Activated CD8-positive, alpha-beta T cell treated with anti-CD3 and anti-CD28 coated beads for 36 hours (primary cell): ENCODE measurements at regions not wholly inside any gene's neighbourhood (a gene's known extent, or its start where the extent isn't known, plus 50 kb on each side); places are given as distances from the start of the nearest gene placed in this dataset.

ENCODE experiments used
- ATAC-seq: fragments of 200-7000 bp; cut with Tn5 transposase; one replicate; pipeline ENCODE4 v1.10.0; 2021; ENCODE audit warnings: mild to moderate bottlenecking, moderate library complexity
- CTCF ChIA-PET: fragments of 350-600 bp; sonication (Branson Sonifier 250); formaldehyde crosslinking; loops from one replicate; lab custom pipeline; 2021; ENCODE audit warnings: antibody characterized with exemption; lab: Charles Lee
- POLR2A ChIA-PET: fragments of 350-600 bp; sonication (Branson Sonifier 250); formaldehyde crosslinking; loops from one replicate; lab custom pipeline; 2021; ENCODE audit warnings: antibody characterized with exemption; lab: Charles Lee
- DNase-seq: peaks from one replicate; pipeline ENCODE4 v3.0.0-alpha.2; 2020
- H3K27ac Mint-ChIP-seq: one replicate; pipeline ENCODE4 v1.8.0; 2021; ENCODE audit warnings: mild to moderate bottlenecking, mixed read lengths
- H3K27me3 Mint-ChIP-seq: one replicate; pipeline ENCODE4 v1.8.0; 2021; ENCODE audit warnings: mixed read lengths
- H3K36me3 Mint-ChIP-seq: one replicate; pipeline ENCODE4 v1.8.0; 2021; ENCODE audit warnings: low read depth, mixed read lengths
- H3K4me1 Mint-ChIP-seq: one replicate; pipeline ENCODE4 v1.8.0; 2021; ENCODE audit warnings: low read depth, mixed read lengths
- H3K4me3 Mint-ChIP-seq: one replicate; pipeline ENCODE4 v1.8.0; 2021; ENCODE audit warnings: mild to moderate bottlenecking, moderate library complexity, mixed read lengths
- H3K9me3 Mint-ChIP-seq: one replicate; pipeline ENCODE4 v1.8.0; 2021; ENCODE audit warnings: mixed read lengths
- intact Hi-C: fragments of 100-400 bp; cut with micrococcal nuclease; formaldehyde crosslinking; loops from one replicate; pipeline ENCODE4 v1.10.0; 2022
- TF ChIP-seq, protein P1 (sequence below): fragments of 200-600 bp; IDR thresholded peaks from one replicate; pipeline ENCODE4 v1.8.0; 2022; ENCODE audit warnings: antibody characterized with exemption, mild to moderate bottlenecking

DNA sequence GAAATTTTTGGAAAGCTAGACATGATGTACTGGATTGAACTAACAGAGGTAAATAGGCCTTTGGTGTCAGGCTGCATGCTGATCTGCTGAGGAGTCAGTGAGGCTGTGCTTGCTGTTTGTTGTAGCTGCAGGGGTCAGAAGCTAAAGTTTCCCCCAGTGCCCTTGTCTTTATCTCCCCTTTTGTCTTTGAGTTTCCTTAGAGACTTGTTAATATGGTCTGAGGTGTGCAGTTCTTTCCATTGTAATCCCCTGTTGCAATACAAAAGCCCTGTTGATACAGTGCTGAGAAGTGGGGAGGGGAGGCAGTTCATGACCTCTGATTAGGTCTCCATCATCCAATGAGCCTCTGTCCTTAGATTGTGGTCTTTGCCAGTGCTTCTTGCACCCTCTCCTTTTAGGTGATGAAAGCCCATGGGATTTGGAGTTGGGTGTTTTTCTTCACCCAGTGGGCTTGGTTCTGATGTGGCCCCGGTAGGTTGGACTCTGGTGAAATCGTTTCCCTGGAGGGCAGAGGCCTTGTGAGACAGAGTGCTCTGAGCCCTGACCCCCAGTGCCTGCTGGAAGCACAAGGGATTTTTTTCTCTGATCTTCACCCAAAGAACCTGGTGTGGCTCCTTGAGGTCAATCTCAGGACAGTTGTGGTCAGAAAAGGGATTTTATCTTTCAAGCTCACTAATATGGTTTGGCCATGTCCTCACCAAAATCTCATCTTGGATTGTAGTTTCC, 163.1 kb downstream of the TMEM18 start:
- ChIA-PET CTCF (no interaction called here), POLR2A (interaction anchor here (0.7 kb wide), 1 partner anchor 29 kb away, joined by 3 read pairs; no protein-coding TSS in a partner anchor)
- H3K27me3 Mint-ChIP-seq = peaks cover 1% of the 10 kb centered on the region
- H3K27ac Mint-ChIP-seq = no peak overlapping the region
- H3K4me3 Mint-ChIP-seq = no peak overlapping the region
- no peaks in the 10 kb centered on the region for H3K9me3 Mint-ChIP-seq
- DNase-seq (no peak), ATAC-seq (no peak)
- no peaks in the 10 kb centered on the region for H3K4me1 Mint-ChIP-seq
- intact Hi-C loops = no loop called here
- no peaks in the 10 kb centered on the region for H3K36me3 Mint-ChIP-seq
- TF ChIP-seq, protein P1, sequence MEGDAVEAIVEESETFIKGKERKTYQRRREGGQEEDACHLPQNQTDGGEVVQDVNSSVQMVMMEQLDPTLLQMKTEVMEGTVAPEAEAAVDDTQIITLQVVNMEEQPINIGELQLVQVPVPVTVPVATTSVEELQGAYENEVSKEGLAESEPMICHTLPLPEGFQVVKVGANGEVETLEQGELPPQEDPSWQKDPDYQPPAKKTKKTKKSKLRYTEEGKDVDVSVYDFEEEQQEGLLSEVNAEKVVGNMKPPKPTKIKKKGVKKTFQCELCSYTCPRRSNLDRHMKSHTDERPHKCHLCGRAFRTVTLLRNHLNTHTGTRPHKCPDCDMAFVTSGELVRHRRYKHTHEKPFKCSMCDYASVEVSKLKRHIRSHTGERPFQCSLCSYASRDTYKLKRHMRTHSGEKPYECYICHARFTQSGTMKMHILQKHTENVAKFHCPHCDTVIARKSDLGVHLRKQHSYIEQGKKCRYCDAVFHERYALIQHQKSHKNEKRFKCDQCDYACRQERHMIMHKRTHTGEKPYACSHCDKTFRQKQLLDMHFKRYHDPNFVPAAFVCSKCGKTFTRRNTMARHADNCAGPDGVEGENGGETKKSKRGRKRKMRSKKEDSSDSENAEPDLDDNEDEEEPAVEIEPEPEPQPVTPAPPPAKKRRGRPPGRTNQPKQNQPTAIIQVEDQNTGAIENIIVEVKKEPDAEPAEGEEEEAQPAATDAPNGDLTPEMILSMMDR = no peak

DNA sequence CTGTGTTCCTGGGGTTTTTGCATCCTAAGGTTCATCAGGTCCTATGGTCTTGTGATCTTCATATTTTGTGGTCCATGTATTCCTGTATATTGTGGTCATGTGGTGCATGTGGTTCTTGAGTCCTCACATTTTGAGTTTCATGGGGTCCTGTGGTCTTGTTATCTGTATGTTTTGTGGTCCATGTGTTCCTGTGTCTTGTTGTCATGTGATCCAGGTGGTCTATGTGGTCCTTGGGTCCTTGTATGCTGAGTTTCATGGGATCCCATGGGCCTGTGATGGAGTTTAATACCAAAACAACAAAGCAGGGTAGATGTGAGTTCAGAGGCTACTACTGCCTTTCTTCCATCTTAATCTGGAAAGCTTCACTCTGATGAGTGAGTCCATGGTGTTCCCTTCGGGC, 166.4 kb downstream of the TMEM18 start:
- Mint-ChIP-seq H3K9me3 (no peaks in the 10 kb centered on the region), H3K4me3 (no peak overlapping the region), H3K4me1 (no peaks in the 10 kb centered on the region), H3K27me3 (peaks cover 1% of the 10 kb centered on the region), H3K27ac (no peak overlapping the region), H3K36me3 (no peaks in the 10 kb centered on the region)
- intact Hi-C loops = no loop called here
- ATAC-seq (no peak), DNase-seq (no peak)
- TF ChIP-seq, protein P1 = no peak
- ChIA-PET POLR2A (no interaction called here), CTCF (no interaction called here)

DNA sequence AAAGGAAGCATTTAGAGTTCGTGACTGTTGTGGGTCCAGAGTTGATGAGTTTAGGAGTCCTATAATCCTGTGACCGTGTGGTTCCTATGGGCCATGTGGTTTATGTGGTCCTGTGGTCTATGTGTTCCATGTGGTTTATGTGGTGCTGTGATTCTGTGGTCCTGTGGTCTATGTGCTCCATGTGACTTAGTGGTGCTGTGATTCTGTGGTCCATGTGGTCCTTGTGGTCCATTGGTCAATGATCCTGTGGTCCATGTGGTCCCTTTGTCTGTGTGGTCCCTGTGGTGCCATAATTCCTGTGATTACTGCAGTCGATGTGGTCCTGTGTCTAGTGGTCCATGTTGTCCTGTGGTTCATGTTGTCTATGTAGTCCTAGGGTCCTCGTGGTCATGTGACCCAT, 167.3 kb downstream of the TMEM18 start:
- intact Hi-C loops = no loop called here
- Mint-ChIP-seq H3K27ac (no peak overlapping the region), H3K4me1 (no peaks in the 10 kb centered on the region), H3K9me3 (no peaks in the 10 kb centered on the region), H3K4me3 (no peak overlapping the region), H3K36me3 (no peaks in the 10 kb centered on the region), H3K27me3 (peaks cover 1% of the 10 kb centered on the region)
- ChIA-PET CTCF (no interaction called here), POLR2A (no interaction called here)
- TF ChIP-seq, protein P1 = no peak
- DNase-seq = no peak
- no peak for ATAC-seq

DNA sequence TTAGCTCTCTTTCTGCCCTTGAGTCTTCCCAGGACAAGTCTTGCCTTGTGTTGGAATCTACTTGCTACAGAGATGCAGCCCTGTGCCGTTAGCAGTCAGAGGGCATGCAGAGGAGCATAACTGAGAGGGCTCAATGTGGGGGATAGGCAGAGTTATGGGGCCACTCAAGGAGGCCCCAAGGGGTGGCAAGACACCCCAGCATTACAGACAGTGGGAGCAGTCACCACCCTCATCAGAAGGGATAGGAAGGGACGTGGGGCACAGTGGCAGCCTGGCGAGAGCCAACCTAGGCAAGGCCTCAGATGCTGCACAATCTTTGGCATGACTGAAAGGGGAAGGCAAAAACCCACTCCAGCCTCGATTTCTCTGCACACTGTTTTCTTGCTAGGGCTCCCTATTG, 169.1 kb downstream of the TMEM18 start:
- ChIA-PET CTCF (no interaction called here), POLR2A (no interaction called here)
- intact Hi-C loops = no loop called here
- H3K36me3 Mint-ChIP-seq = no peaks in the 10 kb centered on the region
- H3K27me3 Mint-ChIP-seq = no peaks in the 10 kb centered on the region
- no peak overlapping the region for H3K4me3 Mint-ChIP-seq
- no peak for DNase-seq
- no peaks in the 10 kb centered on the region for H3K9me3 Mint-ChIP-seq
- TF ChIP-seq, protein P1 = no peak
- H3K4me1 Mint-ChIP-seq = no peaks in the 10 kb centered on the region
- no peak overlapping the region for H3K27ac Mint-ChIP-seq
- ATAC-seq = no peak

DNA sequence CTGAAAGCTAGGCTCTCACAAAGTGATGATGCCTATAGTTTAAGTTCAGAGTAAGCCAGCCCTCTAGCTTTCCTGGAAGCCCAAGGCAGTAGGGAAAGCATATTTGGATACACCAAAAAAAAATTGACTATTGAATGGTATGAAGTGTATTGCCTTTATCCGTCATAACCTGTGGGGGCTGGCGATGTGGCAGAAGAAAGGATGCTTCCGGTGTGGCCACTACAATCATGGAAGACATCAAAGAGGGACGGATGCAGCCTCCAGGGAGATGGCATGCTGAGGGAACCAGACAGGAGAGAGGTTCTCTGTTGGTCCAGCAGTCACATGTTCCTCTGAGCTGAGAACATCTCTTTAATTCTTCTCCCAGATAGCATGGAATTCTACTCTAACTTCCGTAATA, 170.3 kb downstream of the TMEM18 start:
- ATAC-seq (no peak), DNase-seq (no peak)
- Mint-ChIP-seq H3K4me3 (no peak overlapping the region), H3K27ac (no peak overlapping the region), H3K9me3 (no peaks in the 10 kb centered on the region), H3K4me1 (no peaks in the 10 kb centered on the region), H3K27me3 (no peaks in the 10 kb centered on the region), H3K36me3 (no peaks in the 10 kb centered on the region)
- TF ChIP-seq, protein P1 = no peak
- CTCF ChIA-PET = no interaction called here
- intact Hi-C loops = no loop called here
- POLR2A ChIA-PET = no interaction called here
